HepG2 (cell line): ENCODE measurements at regions not wholly inside any gene's neighbourhood (a gene's known extent, or its start where the extent isn't known, plus 50 kb on each side); places are given as distances from the start of the nearest gene placed in this dataset.

Experiments used
- ATAC-seq: fragments of 200-7000 bp; cut with Tn5 transposase; 3 replicates; pipeline ENCODE4 v1.9.1; 2020; ENCODE audit warnings: mild to moderate bottlenecking, moderate library complexity
- BruUV-seq: library from RNA; stranded (reverse); fragments of 400-500 nt; replicated peaks from 2 replicates; lab custom pipeline; 2021; lab: Mats Ljungman, UMichigan
- CTCF ChIA-PET: fragments of 300-600 bp; formaldehyde crosslinking; extraction: SDS; loops from one replicate; lab custom pipeline; 2021; ENCODE audit warnings: low total read pairs, inconsistent platforms, low intra/inter-chr PET ratio; lab: Yijun Ruan, JAX
- POLR2A ChIA-PET: fragments of 350-600 bp; sonication (Branson Sonifier 250); formaldehyde crosslinking; loops from one replicate; lab custom pipeline; 2020; ENCODE audit warnings: antibody characterized with exemption, inconsistent platforms; lab: Yijun Ruan, JAX
- DNase-seq: peaks from one replicate; pipeline ENCODE4 v3.0.0-alpha.2; 2015; ENCODE audit warnings: low spot score
- FAIRE-seq: peaks from 3 replicates; lab custom pipeline; 2011; peaks lifted over from hg19 to GRCh38; lab: Jason Lieb, UNC
- H2AFZ ChIP-seq: one replicate; pipeline ENCODE4 v1.6.1; 2011; ENCODE audit warnings: low read length, inconsistent platforms
- H3K27ac ChIP-seq: fragments of 300-600 bp; 3 replicates; pipeline ENCODE4 v1.8.0; 2011; ENCODE audit warnings: mixed run types, mild to moderate bottlenecking, mixed read lengths, low read length, inconsistent platforms; ENCODE audit not compliant: insufficient read depth; ENCODE audit errors: extremely low read length
- H3K27me3 ChIP-seq, 2 experiments: fragments of 200-600 bp in 1 of 2; 2 replicates in 1 of 2; 3 replicates in 1 of 2; pipeline versions ENCODE4 v1.6.0 to v1.8.0; 2011; ENCODE audit warnings: low read length in 2 of 2, mild to moderate bottlenecking in 2 of 2, moderate library complexity in 2 of 2, inconsistent platforms in 1 of 2; ENCODE audit not compliant: insufficient read depth in 2 of 2, control insufficient read depth in 1 of 2
- H3K36me3 ChIP-seq, 2 experiments: fragments of 200-600 bp in 1 of 2; replicated peaks in 1 of 2; 2 replicates in 1 of 2; 3 replicates in 1 of 2; pipeline versions ENCODE4 v1.5.1 to v1.8.0; 2011; ENCODE audit warnings: low read length in 2 of 2, inconsistent platforms in 1 of 2; ENCODE audit not compliant: insufficient read depth in 2 of 2, control insufficient read depth in 1 of 2
- H3K4me1 ChIP-seq: 2 replicates; pipeline ENCODE4 v1.5.1; 2012; ENCODE audit warnings: low read length, inconsistent platforms; ENCODE audit not compliant: insufficient read depth
- H3K4me2 ChIP-seq: 2 replicates; pipeline ENCODE4 v1.6.0; 2011; ENCODE audit warnings: low read depth, low read length, inconsistent platforms
- H3K4me3 ChIP-seq, 3 experiments: fragments of 200-600 bp in 1 of 3; sonication (generic), shearing (Covaris generic) in 1 of 3; replicated peaks in 1 of 3; 2 replicates each; pipeline ENCODE4 v1.5.1; 2011 to 2016; ENCODE audit warnings: low read length in 3 of 3, inconsistent platforms in 2 of 3, low read depth in 2 of 3, mild to moderate bottlenecking in 2 of 3, control low read depth in 1 of 3, mixed read lengths in 1 of 3; ENCODE audit not compliant: insufficient read depth in 1 of 3
- H3K79me2 ChIP-seq: one replicate; pipeline ENCODE4 v1.6.1; 2011; ENCODE audit warnings: low read length, inconsistent platforms; ENCODE audit not compliant: insufficient read depth
- H3K9ac ChIP-seq: 2 replicates; pipeline ENCODE4 v1.6.0; 2011; ENCODE audit warnings: mild to moderate bottlenecking, low read depth, low read length, inconsistent platforms; ENCODE audit not compliant: insufficient read depth
- H3K9me3 ChIP-seq: 2 replicates; pipeline ENCODE4 v1.5.1; 2012; ENCODE audit warnings: mild to moderate bottlenecking, low read length
- H4K20me1 ChIP-seq: 2 replicates; pipeline ENCODE4 v1.6.0; 2011; ENCODE audit warnings: inconsistent platforms, mild to moderate bottlenecking, low read length, moderate library complexity; ENCODE audit not compliant: insufficient read depth
- CREM ChIP-seq, 2 experiments: sonication (generic) in 1 of 2; formaldehyde crosslinking in 1 of 2; IDR thresholded peaks; 2 replicates each; pipeline versions ENCODE4 v1.4.0 to v1.6.1; 2016 to 2020; ENCODE audit warnings: antibody characterized with exemption in 1 of 2, mild to moderate bottlenecking in 1 of 2, missing genetic modification reagents in 1 of 2
- DNMT3B ChIP-seq: conservative IDR thresholded peaks from 2 replicates; pipeline ENCODE4 v1.6.1; 2016; ENCODE audit warnings: missing biosample characterization, control low read depth
- HIC2 ChIP-seq: sonication (generic); formaldehyde crosslinking; IDR thresholded peaks from 2 replicates; pipeline ENCODE4 v1.9.0; 2022; ENCODE audit warnings: low read depth, missing genetic modification reagents
- MBNL3 ChIP-seq: fragments of 250-450 bp; sonication (Bioruptor Pico); conservative IDR thresholded peaks from 2 replicates; pipeline ENCODE4 v1.8.0; 2022; ENCODE audit warnings: mild to moderate bottlenecking, inconsistent platforms
- MEIS1 ChIP-seq: sonication (generic); formaldehyde crosslinking; IDR thresholded peaks from 2 replicates; pipeline ENCODE4 v1.9.0; 2021; ENCODE audit warnings: mild to moderate bottlenecking, missing genetic modification reagents, moderate library complexity, borderline replicate concordance
- MIXL1 ChIP-seq: IDR thresholded peaks from 2 replicates; pipeline ENCODE4 v1.6.1; 2016
- POLR2AphosphoS5 ChIP-seq: IDR thresholded peaks from 2 replicates; pipeline ENCODE4 v1.6.1; 2012; ENCODE audit warnings: low read depth, low read length
- STAT5B ChIP-seq: sonication (generic); formaldehyde crosslinking; IDR thresholded peaks from 2 replicates; pipeline ENCODE4 v1.4.0; 2020; ENCODE audit warnings: missing genetic modification reagents
- TOPORS ChIP-seq: sonication (generic); formaldehyde crosslinking; IDR thresholded peaks from 2 replicates; pipeline ENCODE4 v1.8.0; 2023; ENCODE audit warnings: mild to moderate bottlenecking, missing genetic modification reagents
- YEATS4 ChIP-seq: sonication (generic); formaldehyde crosslinking; IDR thresholded peaks from 2 replicates; pipeline ENCODE4 v1.4.0; 2020; ENCODE audit warnings: missing genetic modification reagents, borderline replicate concordance
- ZMYM3 ChIP-seq: sonication (generic); formaldehyde crosslinking; IDR thresholded peaks from 2 replicates; pipeline ENCODE4 v1.5.1; 2020; ENCODE audit warnings: mild to moderate bottlenecking, missing genetic modification reagents
- ZNF331 ChIP-seq: sonication (generic); formaldehyde crosslinking; IDR thresholded peaks from 2 replicates; pipeline ENCODE4 v1.4.0; 2020; ENCODE audit warnings: missing genetic modification reagents
- ZNF589 ChIP-seq: sonication (generic); formaldehyde crosslinking; conservative IDR thresholded peaks from 2 replicates; pipeline ENCODE4 v1.8.0; 2022; ENCODE audit warnings: mild to moderate bottlenecking, moderate library complexity, missing genetic modification reagents
- ZNF672 ChIP-seq: sonication (generic); formaldehyde crosslinking; IDR thresholded peaks from 2 replicates; pipeline ENCODE4 v1.8.1; 2022; ENCODE audit warnings: missing genetic modification reagents
- ZNF737 ChIP-seq: sonication (generic); formaldehyde crosslinking; IDR thresholded peaks from 2 replicates; pipeline ENCODE4 v1.5.0; 2020; ENCODE audit warnings: missing genetic modification reagents, mild to moderate bottlenecking, borderline replicate concordance
- WGBS: methylation state at CpG from one replicate; pipeline ENCODE4 v1.1.6; 2017; ENCODE audit warnings: low lambda C conversion rate; 5-methylcytosine and 5-hydroxymethylcytosine counted together
- in situ Hi-C: cut with HindIII; loops from 2 replicates; pipeline ENCODE4 v1.10.0; 2017; ENCODE audit warnings: low pct_unique_long_range_greater_than_20kb; ENCODE audit not compliant: extremely low pct_ligation_motif_present
- intact Hi-C: fragments of 100-400 bp; cut with micrococcal nuclease; formaldehyde crosslinking; loops from one replicate; pipeline ENCODE4 v1.10.0; 2022; ENCODE audit not compliant: unreplicated experiment

- POLR2A ChIA-PET, result no interaction called here
- FAIRE-seq, result no peak
- Histone ChIP-seq H3K79me2 (no peaks in the 10 kb centered on the region), H3K9me3 (peaks cover 10% of the 10 kb centered on the region; the same call in 1 of the 2 replicates), H2AFZ (no peak overlapping the region), H3K9ac (no peak overlapping the region), H3K4me2 (no peak overlapping the region), H3K36me3 (no peaks in the 10 kb centered on the region), H3K27me3 (peaks cover 0 to 3% of the 10 kb centered on the region in 2 experiments; a peak in 3 of 5 replicates), H3K4me1 (peaks cover 25% of the 10 kb centered on the region), H3K27ac (no peak overlapping the region), H3K4me3 (no peak overlapping the region), H4K20me1 (no peaks in the 10 kb centered on the region)
- 35% methylated on average over 5 of the region's 5 CpGs for WGBS
- BruUV-seq, result no TSS peak
- no peak for TF ChIP-seq TOPORS (CRISPR knock-in tag)
- no peak for TF ChIP-seq MBNL3 (CRISPR knock-in tag)
- no peak for TF ChIP-seq ZNF672 (CRISPR knock-in tag)
- no peak for TF ChIP-seq ZMYM3 (CRISPR knock-in tag)
- no peak for TF ChIP-seq STAT5B (CRISPR knock-in tag)
- no peak for TF ChIP-seq ZNF589 (CRISPR knock-in tag)
- no peak for TF ChIP-seq HIC2
- no peak for TF ChIP-seq ZNF737
- no peak for TF ChIP-seq YEATS4
- no peak for TF ChIP-seq ZNF331 (CRISPR knock-in tag)
- no peak for TF ChIP-seq MEIS1 (CRISPR knock-in tag)
- no peak for TF ChIP-seq DNMT3B
- TF ChIP-seq POLR2AphosphoS5, result no peak
- no peak for TF ChIP-seq CREM (IDR thresholded peaks at IDR 0.05)
- no peak for TF ChIP-seq CREM (CRISPR knock-in tag; IDR thresholded peaks at IDR 0.05)
- TF ChIP-seq MIXL1 (CRISPR knock-in tag), result no peak
- CTCF ChIA-PET, result no interaction called here
- no peak for ATAC-seq
- DNase-seq, result no peak
- in situ Hi-C loops (no loop called here), intact Hi-C loops (no loop called here)
Observed at GRCh38 chr3:43175541-43175940, 69.7 kb upstream of the POMGNT2 start.
